HepG2 (cell line): ENCODE measurements at regions not wholly inside any gene's neighbourhood (a gene's known extent, or its start where the extent isn't known, plus 50 kb on each side); places are given as distances from the start of the nearest gene placed in this dataset.
A peak's percentile ranks its signal among the peaks of the same experiment; 100 is the strongest.

Experiments
- ADNP ChIP-seq: sonication (generic); formaldehyde crosslinking; IDR thresholded peaks from 2 replicates; pipeline ENCODE4 v1.4.0; 2020; ENCODE audit warnings: missing genetic modification reagents
- CREB1 ChIP-seq, 2 experiments: fragments of 450-650 bp in 1 of 2; IDR thresholded peaks; 2 replicates each; pipeline ENCODE4 v1.6.1; 2016 to 2017; ENCODE audit warnings: control low read depth in 1 of 2, mild to moderate bottlenecking in 1 of 2, missing compliant biosample characterization in 1 of 2, missing genetic modification characterization in 1 of 2
- FOXO1 ChIP-seq: sonication (generic); formaldehyde crosslinking; IDR thresholded peaks from 2 replicates; pipeline ENCODE4 v1.4.0; 2020; ENCODE audit warnings: missing genetic modification reagents
- GLI4 ChIP-seq: sonication (generic); formaldehyde crosslinking; IDR thresholded peaks from 2 replicates; pipeline ENCODE4 v1.5.1; 2020; ENCODE audit warnings: missing genetic modification reagents, mild to moderate bottlenecking, moderate library complexity, borderline replicate concordance
- GZF1 ChIP-seq: sonication (generic); formaldehyde crosslinking; IDR thresholded peaks from 2 replicates; pipeline ENCODE4 v1.5.1; 2020; ENCODE audit warnings: mild to moderate bottlenecking, missing genetic modification reagents
- HOXA3 ChIP-seq: sonication (generic); formaldehyde crosslinking; IDR thresholded peaks from 2 replicates; pipeline ENCODE4 v1.5.0; 2020; ENCODE audit warnings: missing genetic modification reagents
- LCORL ChIP-seq, 2 experiments: fragments of 450-650 bp in 1 of 2; sonication (generic) in 1 of 2; formaldehyde crosslinking in 1 of 2; IDR thresholded peaks; 2 replicates each; pipeline versions ENCODE4 v1.5.0 to v1.6.1; 2017 to 2020; ENCODE audit warnings: antibody characterized with exemption in 1 of 2, missing genetic modification reagents in 1 of 2
- MAFG ChIP-seq: sonication (generic); formaldehyde crosslinking; IDR thresholded peaks from 2 replicates; pipeline ENCODE4 v1.5.1; 2020; ENCODE audit warnings: mild to moderate bottlenecking, missing genetic modification reagents
- NFIC ChIP-seq: IDR thresholded peaks from 2 replicates; pipeline ENCODE4 v1.6.1; 2012; ENCODE audit warnings: mild to moderate bottlenecking, low read length, inconsistent platforms
- RBFOX2 ChIP-seq: fragments of 200-400 bp; formaldehyde crosslinking; IDR thresholded peaks from 2 replicates; pipeline ENCODE4 v1.6.1; 2017; ENCODE audit warnings: low read depth, mild to moderate bottlenecking, low read length
- REPIN1 ChIP-seq: sonication (generic); formaldehyde crosslinking; IDR thresholded peaks from 2 replicates; pipeline ENCODE4 v1.8.0; 2022; ENCODE audit warnings: missing genetic modification reagents, low read depth, mild to moderate bottlenecking, borderline replicate concordance
- RXRB ChIP-seq: IDR thresholded peaks from 2 replicates; pipeline ENCODE4 v1.6.1; 2016; ENCODE audit warnings: borderline replicate concordance, missing genetic modification reagents, missing compliant biosample characterization
- SPEN ChIP-seq: sonication (generic); formaldehyde crosslinking; IDR thresholded peaks from 2 replicates; pipeline ENCODE4 v1.5.1; 2020; ENCODE audit warnings: low read depth, mild to moderate bottlenecking, missing genetic modification reagents
- TCF12 ChIP-seq, 2 experiments: fragments of 450-650 bp in 1 of 2; sonication (generic) in 1 of 2; formaldehyde crosslinking in 1 of 2; IDR thresholded peaks; 2 replicates each; pipeline versions ENCODE4 v1.6.1 to v1.8.0; 2017 to 2022; ENCODE audit warnings: antibody characterized with exemption in 1 of 2, mild to moderate bottlenecking in 1 of 2, missing genetic modification reagents in 1 of 2, moderate library complexity in 1 of 2
- ZBTB8A ChIP-seq: sonication (generic); formaldehyde crosslinking; IDR thresholded peaks from 2 replicates; pipeline ENCODE4 v1.4.0; 2020; ENCODE audit warnings: mild to moderate bottlenecking, low read depth, missing genetic modification reagents, borderline replicate concordance
- ZNF121 ChIP-seq: sonication (generic); formaldehyde crosslinking; IDR thresholded peaks from 2 replicates; pipeline ENCODE4 v1.5.0; 2020; ENCODE audit warnings: mild to moderate bottlenecking, missing genetic modification reagents
- ZNF136 ChIP-seq: sonication (generic); formaldehyde crosslinking; IDR thresholded peaks from 2 replicates; pipeline ENCODE4 v1.8.1; 2022; ENCODE audit warnings: low read depth, mild to moderate bottlenecking, moderate library complexity, missing genetic modification reagents
- ZNF496 ChIP-seq: sonication (generic); formaldehyde crosslinking; IDR thresholded peaks from 2 replicates; pipeline ENCODE4 v1.8.1; 2023; ENCODE audit warnings: mild to moderate bottlenecking, moderate library complexity, missing genetic modification reagents; ENCODE audit not compliant: insufficient replicate concordance
- ZNF619 ChIP-seq: sonication (generic); formaldehyde crosslinking; IDR thresholded peaks from 2 replicates; pipeline ENCODE4 v1.4.0; 2020; ENCODE audit warnings: mild to moderate bottlenecking, missing genetic modification reagents
- TF ChIP-seq, protein P1 (sequence below): sonication (generic); formaldehyde crosslinking; IDR thresholded peaks from 2 replicates; pipeline ENCODE4 v1.4.0; 2020; ENCODE audit warnings: missing genetic modification reagents
- TF ChIP-seq, protein P2 (sequence below): IDR thresholded peaks from 2 replicates; pipeline ENCODE4 v1.6.1; 2018; ENCODE audit warnings: missing genetic modification reagents, mild to moderate bottlenecking, missing compliant biosample characterization
- TF ChIP-seq, protein P3 (sequence below): sonication (generic); formaldehyde crosslinking; IDR thresholded peaks from 2 replicates; pipeline ENCODE4 v1.8.0; 2022; ENCODE audit warnings: mild to moderate bottlenecking, missing genetic modification reagents, moderate library complexity
- TF ChIP-seq, protein P4 (sequence below): sonication (generic); formaldehyde crosslinking; conservative IDR thresholded peaks from 2 replicates; pipeline ENCODE4 v1.8.0; 2022; ENCODE audit warnings: low read depth, missing genetic modification reagents

DNA sequence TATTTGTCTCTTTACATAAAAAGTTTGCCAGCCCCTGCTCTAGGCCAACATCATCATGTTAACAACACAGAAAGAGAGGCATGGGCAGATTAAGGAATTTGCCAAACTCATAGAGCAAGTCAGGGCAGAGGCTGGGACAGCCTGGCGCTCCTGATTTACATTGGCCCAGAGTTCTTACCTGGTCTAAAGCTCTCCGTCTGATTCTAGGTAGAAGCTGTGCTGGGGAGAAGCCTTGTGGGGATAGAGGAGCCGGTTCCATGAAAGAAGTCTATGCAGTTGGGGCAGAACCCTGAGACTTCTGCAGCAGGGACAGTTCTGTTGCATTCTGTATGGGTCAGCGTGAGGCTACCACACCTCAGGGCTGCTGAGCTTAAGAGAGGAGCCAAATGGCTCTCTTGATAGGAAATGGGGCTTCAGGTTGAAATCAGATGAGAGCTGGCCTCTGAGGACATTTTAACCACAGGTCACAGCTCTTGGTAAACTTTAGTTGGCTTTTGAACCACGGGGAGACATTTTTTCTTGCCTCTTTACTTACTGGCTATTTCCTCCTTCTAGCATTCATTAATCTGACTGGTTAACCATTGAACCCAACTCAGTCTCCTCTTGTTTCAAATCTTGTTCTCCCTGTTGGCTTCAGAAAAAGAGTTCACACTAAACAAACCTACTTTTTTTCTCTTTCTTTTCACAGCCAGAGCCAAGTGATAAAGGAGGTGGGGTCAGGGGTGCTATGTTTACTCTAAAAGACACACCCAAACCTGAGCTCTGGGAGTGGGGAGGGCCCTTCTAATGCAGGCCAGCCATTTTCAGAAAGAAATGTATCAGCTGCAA is 250.7 kb downstream of the OPA1 start (continued):
- TF ChIP-seq, protein P1, sequence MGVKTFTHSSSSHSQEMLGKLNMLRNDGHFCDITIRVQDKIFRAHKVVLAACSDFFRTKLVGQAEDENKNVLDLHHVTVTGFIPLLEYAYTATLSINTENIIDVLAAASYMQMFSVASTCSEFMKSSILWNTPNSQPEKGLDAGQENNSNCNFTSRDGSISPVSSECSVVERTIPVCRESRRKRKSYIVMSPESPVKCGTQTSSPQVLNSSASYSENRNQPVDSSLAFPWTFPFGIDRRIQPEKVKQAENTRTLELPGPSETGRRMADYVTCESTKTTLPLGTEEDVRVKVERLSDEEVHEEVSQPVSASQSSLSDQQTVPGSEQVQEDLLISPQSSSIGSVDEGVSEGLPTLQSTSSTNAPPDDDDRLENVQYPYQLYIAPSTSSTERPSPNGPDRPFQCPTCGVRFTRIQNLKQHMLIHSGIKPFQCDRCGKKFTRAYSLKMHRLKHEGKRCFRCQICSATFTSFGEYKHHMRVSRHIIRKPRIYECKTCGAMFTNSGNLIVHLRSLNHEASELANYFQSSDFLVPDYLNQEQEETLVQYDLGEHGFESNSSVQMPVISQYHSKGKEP (CRISPR knock-in tag): no peak
- TF ChIP-seq MAFG (CRISPR knock-in tag): no peak
- no peak for TF ChIP-seq ZNF121
- TF ChIP-seq, protein P2, sequence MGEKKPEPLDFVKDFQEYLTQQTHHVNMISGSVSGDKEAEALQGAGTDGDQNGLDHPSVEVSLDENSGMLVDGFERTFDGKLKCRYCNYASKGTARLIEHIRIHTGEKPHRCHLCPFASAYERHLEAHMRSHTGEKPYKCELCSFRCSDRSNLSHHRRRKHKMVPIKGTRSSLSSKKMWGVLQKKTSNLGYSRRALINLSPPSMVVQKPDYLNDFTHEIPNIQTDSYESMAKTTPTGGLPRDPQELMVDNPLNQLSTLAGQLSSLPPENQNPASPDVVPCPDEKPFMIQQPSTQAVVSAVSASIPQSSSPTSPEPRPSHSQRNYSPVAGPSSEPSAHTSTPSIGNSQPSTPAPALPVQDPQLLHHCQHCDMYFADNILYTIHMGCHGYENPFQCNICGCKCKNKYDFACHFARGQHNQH (CRISPR knock-in tag): no peak; the same call in 1 of the 2 replicates
- TF ChIP-seq ZBTB8A (CRISPR knock-in tag): no peak
- TF ChIP-seq REPIN1: no peak
- TF ChIP-seq RXRB (CRISPR knock-in tag): peak; percentile 30; the same call in 1 of the 2 replicates
- no peak for TF ChIP-seq ZNF619 (CRISPR knock-in tag)
- TF ChIP-seq TCF12 (IDR thresholded peaks at IDR 0.05): no peak
- TF ChIP-seq TCF12 (CRISPR knock-in tag; IDR thresholded peaks at IDR 0.05): no peak
- no peak for TF ChIP-seq ZNF496 (CRISPR knock-in tag)
- no peak for TF ChIP-seq HOXA3 (CRISPR knock-in tag)
- no peak for TF ChIP-seq FOXO1 (CRISPR knock-in tag)
- TF ChIP-seq SPEN (CRISPR knock-in tag): no peak
- no peak for TF ChIP-seq ZNF136
- TF ChIP-seq RBFOX2: no peak
- TF ChIP-seq, protein P3, sequence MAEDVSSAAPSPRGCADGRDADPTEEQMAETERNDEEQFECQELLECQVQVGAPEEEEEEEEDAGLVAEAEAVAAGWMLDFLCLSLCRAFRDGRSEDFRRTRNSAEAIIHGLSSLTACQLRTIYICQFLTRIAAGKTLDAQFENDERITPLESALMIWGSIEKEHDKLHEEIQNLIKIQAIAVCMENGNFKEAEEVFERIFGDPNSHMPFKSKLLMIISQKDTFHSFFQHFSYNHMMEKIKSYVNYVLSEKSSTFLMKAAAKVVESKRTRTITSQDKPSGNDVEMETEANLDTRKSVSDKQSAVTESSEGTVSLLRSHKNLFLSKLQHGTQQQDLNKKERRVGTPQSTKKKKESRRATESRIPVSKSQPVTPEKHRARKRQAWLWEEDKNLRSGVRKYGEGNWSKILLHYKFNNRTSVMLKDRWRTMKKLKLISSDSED (CRISPR knock-in tag): no peak
- TF ChIP-seq GLI4 (CRISPR knock-in tag): no peak
- no peak for TF ChIP-seq LCORL (IDR thresholded peaks at IDR 0.05)
- 0 out of 2 replicates have a peak, but pooled peaks have one; percentile 11 for TF ChIP-seq LCORL (CRISPR knock-in tag; IDR thresholded peaks at IDR 0.05)
- no peak for TF ChIP-seq GZF1 (CRISPR knock-in tag)
- no peak for TF ChIP-seq NFIC
- no peak for TF ChIP-seq ADNP (CRISPR knock-in tag)
- TF ChIP-seq CREB1 (IDR thresholded peaks at IDR 0.05): no peak
- TF ChIP-seq CREB1 (CRISPR knock-in tag; IDR thresholded peaks at IDR 0.05): no peak; the same call in 1 of the 2 replicates
- TF ChIP-seq, protein P4, sequence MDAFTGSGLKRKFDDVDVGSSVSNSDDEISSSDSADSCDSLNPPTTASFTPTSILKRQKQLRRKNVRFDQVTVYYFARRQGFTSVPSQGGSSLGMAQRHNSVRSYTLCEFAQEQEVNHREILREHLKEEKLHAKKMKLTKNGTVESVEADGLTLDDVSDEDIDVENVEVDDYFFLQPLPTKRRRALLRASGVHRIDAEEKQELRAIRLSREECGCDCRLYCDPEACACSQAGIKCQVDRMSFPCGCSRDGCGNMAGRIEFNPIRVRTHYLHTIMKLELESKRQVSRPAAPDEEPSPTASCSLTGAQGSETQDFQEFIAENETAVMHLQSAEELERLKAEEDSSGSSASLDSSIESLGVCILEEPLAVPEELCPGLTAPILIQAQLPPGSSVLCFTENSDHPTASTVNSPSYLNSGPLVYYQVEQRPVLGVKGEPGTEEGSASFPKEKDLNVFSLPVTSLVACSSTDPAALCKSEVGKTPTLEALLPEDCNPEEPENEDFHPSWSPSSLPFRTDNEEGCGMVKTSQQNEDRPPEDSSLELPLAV: no peak
